IPS-18a (cell line): ENCODE measurements at regions not wholly inside any gene's neighbourhood (a gene's known extent, or its start where the extent isn't known, plus 50 kb on each side); places are given as distances from the start of the nearest gene placed in this dataset.

Experiments used
- H3K27ac ChIP-seq: one replicate; pipeline ENCODE4 v1.5.1; 2013; ENCODE audit warnings: low read length
- H3K27me3 ChIP-seq: one replicate; pipeline ENCODE4 v1.6.1; 2013; ENCODE audit warnings: mild to moderate bottlenecking, low read length; ENCODE audit not compliant: control insufficient read depth, insufficient read depth
- H3K36me3 ChIP-seq: one replicate; pipeline ENCODE4 v1.6.1; 2013; ENCODE audit warnings: low read depth, low read length; ENCODE audit not compliant: control insufficient read depth
- H3K4me1 ChIP-seq: one replicate; pipeline ENCODE4 v1.6.1; 2013; ENCODE audit warnings: low read depth, low read length; ENCODE audit not compliant: control insufficient read depth
- H3K4me3 ChIP-seq: one replicate; pipeline ENCODE4 v1.5.1; 2013; ENCODE audit warnings: low read length
- H3K9ac ChIP-seq: one replicate; pipeline ENCODE4 v1.6.1; 2013; ENCODE audit warnings: mild to moderate bottlenecking, low read length, moderate library complexity
- H3K9me3 ChIP-seq: one replicate; pipeline ENCODE4 v1.6.1; 2013; ENCODE audit warnings: low read depth, low read length; ENCODE audit not compliant: control insufficient read depth

DNA sequence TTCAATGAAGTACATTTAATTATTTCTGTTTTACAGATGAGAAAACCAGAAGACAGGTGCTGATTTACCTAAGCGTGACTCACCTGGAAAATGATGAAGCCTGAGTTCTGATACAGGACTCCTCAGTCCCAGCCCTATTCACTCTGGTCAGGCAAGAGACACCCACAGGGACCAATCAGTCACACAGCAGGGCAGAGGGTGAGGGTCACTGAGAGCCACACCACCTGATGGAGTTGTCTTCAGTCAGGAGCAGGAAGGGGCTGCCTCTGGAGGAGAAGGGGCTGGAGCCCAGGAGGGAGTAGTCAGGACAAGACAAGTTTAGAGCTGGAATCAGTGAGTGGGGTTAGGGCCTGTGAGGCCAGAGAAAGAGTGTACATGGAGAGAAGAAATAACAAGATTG, 251.2 kb upstream of the MOCS1 start:
- Histone ChIP-seq H3K27ac (no peak overlapping the region), H3K36me3 (no peaks in the 10 kb centered on the region), H3K4me1 (no peaks in the 10 kb centered on the region), H3K9me3 (peaks cover 18% of the 10 kb centered on the region), H3K9ac (no peak overlapping the region), H3K4me3 (no peak overlapping the region), H3K27me3 (no peaks in the 10 kb centered on the region)

GRCh38 chr6:40183902-40184301, 249.6 kb upstream of the MOCS1 start:
- Histone ChIP-seq H3K9me3 (peaks cover 18% of the 10 kb centered on the region), H3K27ac (no peak overlapping the region), H3K4me3 (no peak overlapping the region)

GRCh38 chr6:40181367-40181766, 247.1 kb upstream of the MOCS1 start:
- H3K9me3 ChIP-seq: peaks cover 18% of the 10 kb centered on the region
- H3K4me1 ChIP-seq: peaks cover 16% of the 10 kb centered on the region
- H3K27me3 ChIP-seq: no peaks in the 10 kb centered on the region
- no peaks in the 10 kb centered on the region for H3K36me3 ChIP-seq
- H3K27ac ChIP-seq: no peak overlapping the region
- no peak overlapping the region for H3K4me3 ChIP-seq
- H3K9ac ChIP-seq: no peak overlapping the region

More at GRCh38 chr6:40183902-40184301, 249.6 kb upstream of the MOCS1 start:
- Histone ChIP-seq H3K27me3 (no peaks in the 10 kb centered on the region), H3K4me1 (no peaks in the 10 kb centered on the region), H3K9ac (no peak overlapping the region), H3K36me3 (no peaks in the 10 kb centered on the region)

GRCh38 chr6:40180271-40180670, 246.0 kb upstream of the MOCS1 start:
- no peaks in the 10 kb centered on the region for H3K27me3 ChIP-seq
- no peak overlapping the region for H3K27ac ChIP-seq
- H3K9ac ChIP-seq: no peak overlapping the region
- no peak overlapping the region for H3K4me3 ChIP-seq
- no peaks in the 10 kb centered on the region for H3K36me3 ChIP-seq
- H3K9me3 ChIP-seq: peaks cover 18% of the 10 kb centered on the region
- H3K4me1 ChIP-seq: peaks cover 16% of the 10 kb centered on the region

- H3K9me3 ChIP-seq: peaks cover 15% of the 10 kb centered on the region
- no peak overlapping the region for H3K4me3 ChIP-seq
- no peak overlapping the region for H3K27ac ChIP-seq
- H3K9ac ChIP-seq: no peak overlapping the region
- no peaks in the 10 kb centered on the region for H3K27me3 ChIP-seq
- no peaks in the 10 kb centered on the region for H3K36me3 ChIP-seq
- peaks cover 16% of the 10 kb centered on the region for H3K4me1 ChIP-seq
These were observed 245.2 kb upstream of the MOCS1 start for GRCh38 chr6:40179496-40179895.

- no peaks in the 10 kb centered on the region for H3K36me3 ChIP-seq
- H3K4me3 ChIP-seq: no peak overlapping the region
- no peak overlapping the region for H3K9ac ChIP-seq
- H3K9me3 ChIP-seq: no peaks in the 10 kb centered on the region
- no peaks in the 10 kb centered on the region for H3K27me3 ChIP-seq
- no peak overlapping the region for H3K27ac ChIP-seq
- H3K4me1 ChIP-seq: peaks cover 16% of the 10 kb centered on the region
These were observed 243.3 kb upstream of the MOCS1 start for GRCh38 chr6:40177598-40177997.

DNA sequence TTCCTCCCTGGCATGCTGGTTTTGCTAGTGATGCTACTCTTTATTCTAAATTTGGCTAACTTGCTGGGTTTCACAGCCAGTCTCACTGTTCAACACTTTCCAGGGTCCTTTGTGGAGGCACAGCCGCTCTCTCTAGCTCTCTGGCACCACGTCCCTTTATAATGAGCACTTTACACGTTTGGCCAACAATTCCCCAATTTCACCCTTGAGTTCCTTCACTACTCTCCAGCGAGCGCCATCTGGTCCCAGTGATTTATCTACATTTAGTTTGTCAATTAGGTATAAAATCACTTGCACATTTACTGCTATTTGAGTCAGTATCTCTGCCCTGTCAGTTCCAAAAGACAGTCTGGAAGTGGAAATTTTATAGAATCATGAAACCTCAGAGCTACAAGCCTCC, 241.9 kb upstream of the MOCS1 start:
- H3K4me3 ChIP-seq: no peak overlapping the region
- no peaks in the 10 kb centered on the region for H3K9me3 ChIP-seq
- peaks cover 16% of the 10 kb centered on the region for H3K4me1 ChIP-seq
- H3K27me3 ChIP-seq: no peaks in the 10 kb centered on the region
- H3K36me3 ChIP-seq: no peaks in the 10 kb centered on the region
- no peak overlapping the region for H3K9ac ChIP-seq
- no peak overlapping the region for H3K27ac ChIP-seq

- Histone ChIP-seq H3K9ac (no peak overlapping the region), H3K27ac (no peak overlapping the region), H3K4me3 (no peak overlapping the region), H3K4me1 (peaks cover 1% of the 10 kb centered on the region), H3K36me3 (no peaks in the 10 kb centered on the region), H3K9me3 (no peaks in the 10 kb centered on the region), H3K27me3 (no peaks in the 10 kb centered on the region)
These were observed 238.0 kb upstream of the MOCS1 start for GRCh38 chr6:40172272-40172671.

GRCh38 chr6:40171343-40171742, 237.1 kb upstream of the MOCS1 start:
- Histone ChIP-seq H3K4me3 (no peak overlapping the region), H3K9ac (no peak overlapping the region), H3K27me3 (no peaks in the 10 kb centered on the region), H3K4me1 (no peaks in the 10 kb centered on the region), H3K36me3 (no peaks in the 10 kb centered on the region), H3K27ac (no peak overlapping the region), H3K9me3 (no peaks in the 10 kb centered on the region)

DNA sequence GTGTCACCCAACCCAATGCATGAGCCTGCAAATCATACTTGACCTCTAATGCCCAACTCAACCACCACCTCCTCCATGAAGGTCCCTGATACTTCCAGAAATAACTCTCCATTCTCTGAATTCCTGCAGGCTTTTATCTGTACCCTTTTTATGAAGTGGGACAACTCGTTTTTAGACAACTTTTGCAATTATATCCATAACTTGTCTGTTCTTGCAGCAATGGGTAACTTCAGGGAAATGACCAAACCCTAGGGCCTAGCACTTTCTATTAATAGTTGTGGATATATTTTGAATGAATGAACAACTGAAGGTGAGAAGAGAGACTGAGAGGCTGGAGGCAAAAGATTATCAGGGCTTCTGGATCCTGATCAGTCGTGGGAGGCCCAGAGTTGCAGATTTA, 236.6 kb upstream of the MOCS1 start:
- Histone ChIP-seq H3K27ac (no peak overlapping the region), H3K36me3 (no peaks in the 10 kb centered on the region), H3K9ac (no peak overlapping the region), H3K9me3 (no peaks in the 10 kb centered on the region), H3K4me3 (no peak overlapping the region), H3K4me1 (no peaks in the 10 kb centered on the region), H3K27me3 (no peaks in the 10 kb centered on the region)

- Histone ChIP-seq H3K27me3 (no peaks in the 10 kb centered on the region), H3K4me3 (no peak overlapping the region)
These were observed 235.6 kb upstream of the MOCS1 start for GRCh38 chr6:40169878-40170277.

DNA sequence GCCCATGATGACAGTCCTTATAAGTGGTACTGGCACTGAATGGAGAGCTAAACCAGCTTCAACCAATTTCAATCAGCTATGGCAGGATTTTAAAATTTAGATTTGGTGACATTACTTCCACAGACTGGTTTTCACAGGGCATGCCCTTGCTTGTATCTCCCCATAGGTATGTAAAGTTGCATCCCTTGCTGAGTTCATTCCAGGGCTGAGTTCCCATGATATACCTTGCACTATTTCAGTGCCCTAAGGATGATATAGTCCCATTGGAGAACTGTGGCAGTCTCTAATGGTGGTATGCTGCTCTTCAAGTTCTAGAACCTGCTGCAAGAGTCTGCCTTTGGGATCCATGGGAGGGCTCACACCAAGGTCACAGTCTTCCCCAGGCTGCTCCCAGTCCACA, 232.7 kb upstream of the MOCS1 start:
- H3K27me3 ChIP-seq: no peaks in the 10 kb centered on the region

More at GRCh38 chr6:40169878-40170277, 235.6 kb upstream of the MOCS1 start:
- no peaks in the 10 kb centered on the region for H3K4me1 ChIP-seq
- H3K9ac ChIP-seq: no peak overlapping the region
- H3K36me3 ChIP-seq: no peaks in the 10 kb centered on the region
- no peak overlapping the region for H3K27ac ChIP-seq
- H3K9me3 ChIP-seq: no peaks in the 10 kb centered on the region

More for the DNA sequence above, 232.7 kb upstream of the MOCS1 start:
- Histone ChIP-seq H3K4me1 (peaks cover 3% of the 10 kb centered on the region), H3K27ac (no peak overlapping the region), H3K9me3 (no peaks in the 10 kb centered on the region), H3K4me3 (no peak overlapping the region), H3K36me3 (no peaks in the 10 kb centered on the region), H3K9ac (no peak overlapping the region)
